ENCODE measurements at regions not wholly inside any gene's neighbourhood (a gene's known extent, or its start where the extent isn't known, plus 50 kb on each side); places are given as distances from the start of the nearest gene placed in this dataset.
"Not testable (repeated sequence)": the region's sequence is repeated elsewhere in the genome, so short reads cannot be mapped to it uniquely, and the experiment has no call there.

DNA sequence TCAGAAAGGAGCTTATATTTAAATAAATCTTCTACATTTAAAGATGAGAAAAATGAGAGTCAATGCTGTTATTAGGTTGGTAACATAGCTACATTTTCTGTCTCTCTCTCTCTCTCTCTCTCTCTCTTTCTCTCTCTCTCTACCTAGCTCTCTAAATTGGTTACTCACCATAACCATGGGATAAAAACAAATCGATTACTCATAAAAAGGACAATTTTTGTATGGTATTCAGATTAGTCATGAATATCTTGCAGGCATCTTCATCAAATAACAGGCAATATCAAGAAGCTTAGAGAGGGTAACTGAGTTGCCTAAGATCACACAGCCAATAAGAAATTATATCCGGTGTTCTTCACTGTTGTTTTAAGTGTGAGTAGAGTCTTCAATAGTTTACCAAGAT lies 81.8 kb upstream of the ALCAM start:
- TF ChIP-seq, protein P1, sequence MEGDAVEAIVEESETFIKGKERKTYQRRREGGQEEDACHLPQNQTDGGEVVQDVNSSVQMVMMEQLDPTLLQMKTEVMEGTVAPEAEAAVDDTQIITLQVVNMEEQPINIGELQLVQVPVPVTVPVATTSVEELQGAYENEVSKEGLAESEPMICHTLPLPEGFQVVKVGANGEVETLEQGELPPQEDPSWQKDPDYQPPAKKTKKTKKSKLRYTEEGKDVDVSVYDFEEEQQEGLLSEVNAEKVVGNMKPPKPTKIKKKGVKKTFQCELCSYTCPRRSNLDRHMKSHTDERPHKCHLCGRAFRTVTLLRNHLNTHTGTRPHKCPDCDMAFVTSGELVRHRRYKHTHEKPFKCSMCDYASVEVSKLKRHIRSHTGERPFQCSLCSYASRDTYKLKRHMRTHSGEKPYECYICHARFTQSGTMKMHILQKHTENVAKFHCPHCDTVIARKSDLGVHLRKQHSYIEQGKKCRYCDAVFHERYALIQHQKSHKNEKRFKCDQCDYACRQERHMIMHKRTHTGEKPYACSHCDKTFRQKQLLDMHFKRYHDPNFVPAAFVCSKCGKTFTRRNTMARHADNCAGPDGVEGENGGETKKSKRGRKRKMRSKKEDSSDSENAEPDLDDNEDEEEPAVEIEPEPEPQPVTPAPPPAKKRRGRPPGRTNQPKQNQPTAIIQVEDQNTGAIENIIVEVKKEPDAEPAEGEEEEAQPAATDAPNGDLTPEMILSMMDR (conservative IDR thresholded peaks at IDR 0.05; ENCODE audit: low read depth, low read length): no peak
- H3K4me3 ChIP-seq (ENCODE audit: low read depth, low read length): no peak overlapping the region
- DNase-seq (ENCODE audit: low read depth): no peak

DNA sequence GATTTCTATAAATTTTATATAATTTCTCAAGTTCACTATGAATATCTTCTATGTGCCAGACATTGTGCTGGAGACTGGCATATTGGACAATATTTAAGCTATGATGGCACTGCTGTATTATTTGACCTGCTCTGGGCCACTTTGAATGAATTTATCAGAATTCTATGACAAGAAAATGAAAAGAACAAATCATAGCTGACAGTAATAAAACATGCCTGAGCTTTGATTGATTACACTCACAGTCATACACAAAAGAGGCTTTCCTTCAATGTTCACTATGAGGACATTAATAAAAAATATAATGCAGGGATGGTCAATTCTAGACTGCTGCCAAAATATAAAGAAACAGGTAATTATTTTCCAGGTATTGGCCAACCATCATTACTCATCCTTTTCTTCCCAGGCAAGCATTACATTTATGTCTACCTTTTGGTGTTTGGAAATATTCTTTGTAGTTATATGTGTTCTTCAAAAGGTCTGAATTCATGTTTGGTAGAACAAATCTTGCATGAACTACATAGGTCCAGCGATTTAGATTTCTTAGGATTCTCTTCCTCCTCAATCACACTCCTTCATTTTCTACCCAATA lies 81.0 kb upstream of the ALCAM start:
- no peak overlapping the region for H3K4me3 ChIP-seq (ENCODE audit: low read depth, low read length)
- no peak for DNase-seq (ENCODE audit: low read depth)
- TF ChIP-seq, protein P1 (conservative IDR thresholded peaks at IDR 0.05; ENCODE audit: low read depth, low read length): no peak

DNA sequence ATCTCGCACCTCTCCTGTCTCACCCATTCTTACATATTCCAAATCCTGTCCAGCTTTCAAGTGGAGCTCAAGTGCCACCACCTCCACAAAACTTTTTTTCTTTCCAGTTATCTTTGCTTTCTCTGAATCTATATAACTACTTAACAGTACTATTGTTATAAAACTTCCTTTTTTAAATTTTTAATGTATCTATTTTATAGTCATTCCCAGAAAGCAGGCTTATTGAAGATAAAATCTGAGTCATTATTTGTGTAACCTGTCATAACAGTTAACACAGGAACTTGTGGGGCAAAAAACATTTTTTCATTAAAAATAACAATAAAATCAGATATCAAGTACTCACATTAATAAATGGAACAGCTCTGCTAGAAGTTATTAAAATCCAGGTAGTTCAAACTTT lies 73.3 kb upstream of the ALCAM start:
- no peak for DNase-seq (ENCODE audit: low read depth)
- TF ChIP-seq, protein P1 (conservative IDR thresholded peaks at IDR 0.05; ENCODE audit: low read depth, low read length): no peak
- H3K4me3 ChIP-seq (ENCODE audit: low read depth, low read length): no peak overlapping the region

DNA sequence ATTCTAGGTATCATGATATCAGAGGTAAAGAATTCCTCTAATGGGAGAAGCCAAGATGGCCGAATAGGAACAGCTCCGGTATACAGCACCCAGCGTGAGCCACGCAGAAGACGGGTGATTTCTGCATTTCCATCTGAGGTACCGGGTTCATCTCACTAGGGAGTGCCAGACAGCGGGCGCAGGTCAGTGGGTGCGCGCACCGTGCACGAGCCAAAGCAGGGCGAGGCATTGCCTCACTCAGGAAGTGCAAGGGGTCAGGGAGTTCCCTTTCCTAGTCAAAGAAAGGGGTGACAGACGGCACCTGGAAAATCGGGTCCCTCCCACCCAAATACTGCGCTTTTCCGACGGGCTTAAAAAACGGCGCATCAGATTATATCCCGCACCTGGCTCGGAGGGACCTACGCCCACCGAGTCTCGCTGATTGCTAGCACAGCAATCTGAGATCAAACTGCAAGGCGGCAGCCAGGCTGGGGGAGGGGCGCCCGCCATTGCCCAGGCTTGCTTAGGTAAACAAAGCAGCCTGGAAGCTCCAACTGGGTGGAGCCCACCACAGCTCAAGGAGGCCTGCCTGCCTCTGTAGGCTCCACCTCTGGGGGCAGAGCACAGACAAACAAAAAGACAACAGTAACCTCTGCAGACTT lies 70.4 kb upstream of the ALCAM start:
- H3K4me3 ChIP-seq (ENCODE audit: low read depth, low read length); DNase-seq (ENCODE audit: low read depth): not testable (repeated sequence)

DNA sequence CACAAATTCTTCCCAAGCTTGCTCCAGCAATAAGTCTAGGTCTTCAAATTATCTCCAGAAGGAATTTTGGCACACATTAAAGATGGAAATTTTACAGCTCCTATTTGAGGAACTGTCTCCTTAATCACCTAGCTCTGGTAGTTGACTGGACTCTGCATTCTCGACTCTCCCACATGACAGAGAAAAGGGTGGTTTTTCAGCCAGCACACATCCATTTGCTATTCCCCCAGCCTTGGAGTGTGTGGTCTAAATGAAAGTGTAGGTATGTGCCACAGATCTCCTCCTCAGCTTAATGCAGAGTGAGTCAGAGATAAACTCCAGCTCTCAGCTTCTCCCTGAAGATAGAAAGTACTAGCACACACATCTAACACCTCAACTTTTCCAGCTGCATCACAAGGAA lies 62.2 kb upstream of the ALCAM start:
- DNase-seq (ENCODE audit: low read depth): peak; percentile 42
- no peak overlapping the region for H3K4me3 ChIP-seq (ENCODE audit: low read depth, low read length)
- TF ChIP-seq, protein P1 (conservative IDR thresholded peaks at IDR 0.05; ENCODE audit: low read depth, low read length): no peak

DNA sequence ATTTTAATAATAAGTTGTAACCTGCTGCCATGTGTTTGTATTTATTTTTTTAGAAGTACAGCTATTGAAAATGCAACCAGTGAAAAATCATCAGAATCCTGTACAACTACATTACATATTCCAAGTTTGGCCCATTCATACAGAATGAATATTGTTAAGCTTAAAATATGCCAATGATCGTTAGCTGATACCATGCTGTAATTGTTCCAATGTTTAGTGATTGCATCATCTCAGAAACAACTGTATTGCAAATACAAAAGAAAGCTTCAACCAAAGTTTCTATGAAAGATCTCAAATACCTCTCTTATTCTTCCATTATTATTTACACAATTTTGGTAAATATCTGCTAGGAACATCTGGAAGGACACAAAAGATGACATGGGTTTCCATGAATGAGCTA lies 51.6 kb upstream of the ALCAM start:
- no peak overlapping the region for H3K4me3 ChIP-seq (ENCODE audit: low read depth, low read length)
- DNase-seq (ENCODE audit: low read depth): no peak
- TF ChIP-seq, protein P1 (conservative IDR thresholded peaks at IDR 0.05; ENCODE audit: low read depth, low read length): no peak

DNA sequence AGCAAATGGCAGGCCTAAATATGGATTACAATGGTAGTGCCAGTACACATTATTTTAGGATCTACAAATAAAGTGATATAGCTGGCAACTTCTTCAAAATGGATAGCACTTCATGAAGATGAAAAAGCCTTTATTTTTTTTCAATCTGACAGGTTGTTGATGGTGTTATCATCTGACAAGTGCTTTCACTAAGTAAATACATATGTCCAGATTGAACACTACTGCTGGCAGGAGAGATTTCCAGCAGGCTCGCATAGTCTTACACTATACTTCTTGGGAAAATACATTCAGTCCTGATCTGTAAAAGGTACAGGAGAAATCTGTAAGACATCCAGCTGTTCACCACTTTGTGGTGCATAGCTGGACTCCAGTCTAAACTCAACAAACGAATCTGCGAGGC lies 50.9 kb upstream of the ALCAM start:
- no peak for DNase-seq (ENCODE audit: low read depth)
- H3K4me3 ChIP-seq (ENCODE audit: low read depth, low read length): no peak overlapping the region
- TF ChIP-seq, protein P1 (conservative IDR thresholded peaks at IDR 0.05; ENCODE audit: low read depth, low read length): no peak
